Upper lobe of left lung (tissue), 6 donors: ENCODE measurements at regions not wholly inside any gene's neighbourhood (a gene's known extent, or its start where the extent isn't known, plus 50 kb on each side); places are given as distances from the start of the nearest gene placed in this dataset.

Experiments used
- ATAC-seq, 2 donors: fragments of 200-7000 bp; cut with Tn5 transposase; one replicate each; pipeline ENCODE4 v1.9.1; 2022; ENCODE audit warnings: mild to moderate bottlenecking in 2 of 2, moderate library complexity in 2 of 2; ENCODE audit not compliant: low FRiP score in 2 of 2
- DNase-seq, 2 donors: peaks; one replicate each; pipeline ENCODE4 v3.0.0-alpha.2; 2019 to 2020
- H3K27ac ChIP-seq, 4 donors: fragments of 200-600 bp; sonication (generic); one replicate each; pipeline ENCODE4 v1.5.1; 2016 to 2019
- H3K27me3 ChIP-seq, 4 donors: fragments of 200-600 bp; sonication (generic); one replicate each; pipeline ENCODE4 v1.5.1; 2017 to 2019
- H3K36me3 ChIP-seq, 4 donors: fragments of 200-600 bp; sonication (generic); one replicate each; pipeline ENCODE4 v1.5.1; 2016 to 2019
- H3K4me1 ChIP-seq, 4 donors: fragments of 200-600 bp; sonication (generic); one replicate each; pipeline ENCODE4 v1.5.1; 2018 to 2019
- H3K4me3 ChIP-seq, 4 donors: fragments of 200-600 bp; sonication (generic); one replicate each; pipeline ENCODE4 v1.5.1; 2017 to 2019; ENCODE audit warnings: mild to moderate bottlenecking in 2 of 4, moderate library complexity in 1 of 4
- H3K9me3 ChIP-seq, 4 donors: fragments of 200-600 bp; sonication (generic); one replicate each; pipeline ENCODE4 v1.5.1; 2018 to 2019
- EP300 ChIP-seq, 4 donors: sonication (generic); formaldehyde crosslinking; IDR thresholded peaks; one replicate each; pipeline ENCODE4 v1.5.1; 2017; ENCODE audit warnings: antibody characterized with exemption in 4 of 4, control low read depth in 2 of 4
- POLR2A ChIP-seq, 4 donors: fragments of 450-650 bp; IDR thresholded peaks; one replicate each; pipeline ENCODE4 v1.5.1; 2016 to 2017; ENCODE audit warnings: antibody characterized with exemption in 4 of 4, mild to moderate bottlenecking in 2 of 4
- POLR2AphosphoS5 ChIP-seq, 2 donors: sonication (generic); formaldehyde crosslinking; IDR thresholded peaks; one replicate each; pipeline ENCODE4 v1.5.1; 2017; ENCODE audit warnings: antibody characterized with exemption in 2 of 2
- WGBS, 2 donors: methylation state at CpG; one replicate each; pipeline ENCODE4 v1.1.5; 2017 to 2018; 5-methylcytosine and 5-hydroxymethylcytosine counted together
- TF ChIP-seq, protein P1 (sequence below), 6 experiments: fragments of 450-650 bp in 4 of 6; fragments of 200-600 bp in 2 of 6; sonication (generic) in 2 of 6; IDR thresholded peaks; one replicate each; pipeline ENCODE4 v1.5.1; 2016 to 2019; ENCODE audit warnings: antibody characterized with exemption in 6 of 6
- donor health status: DM: no; HTN: no; CAD: no; lungs with moderate emphysema.
- donor health status: DM: no; HTN: yes; CAD: no; lungs with severe emphysema.

GRCh38 chr6:164917211-164917610 is 392.2 kb downstream of the C6orf118 start:
- H3K36me3 ChIP-seq: no peaks in the 10 kb centered on the region

DNA sequence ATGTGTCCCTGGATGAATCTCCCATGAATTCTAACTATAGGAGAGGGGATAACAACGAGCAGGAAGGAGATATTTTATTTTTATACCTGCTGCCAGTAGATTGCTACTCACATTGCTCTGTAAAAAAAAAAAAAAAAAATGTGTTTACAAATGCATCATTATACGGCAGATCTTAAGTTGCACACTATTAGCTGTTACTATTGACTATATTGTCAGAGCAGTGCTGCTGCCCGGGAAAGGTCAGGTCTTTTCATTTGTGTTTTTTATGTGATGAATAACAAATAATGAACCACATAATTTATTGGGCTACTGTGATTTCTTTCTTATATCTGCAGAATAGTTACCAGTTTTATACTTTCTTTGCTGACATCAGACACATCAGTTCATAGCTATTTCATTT is 393.3 kb downstream of the C6orf118 start:
- H3K9me3 ChIP-seq: peaks cover 0 to 6% (median 2%) of the 10 kb centered on the region in 4 donors
- ATAC-seq (no peak), DNase-seq (no peak)
- H3K27me3 ChIP-seq: no peaks in the 10 kb centered on the region
- no peaks in the 10 kb centered on the region for H3K36me3 ChIP-seq
- H3K4me3 ChIP-seq: no peak overlapping the region
- H3K4me1 ChIP-seq: peaks cover 0 to 8% (median 5%) of the 10 kb centered on the region in 4 donors
- 65 to 79% methylated on average over 3 of the region's 3 CpGs for WGBS, 2 donors
- H3K27ac ChIP-seq: no peak overlapping the region
- TF ChIP-seq POLR2AphosphoS5 (IDR thresholded peaks at IDR 0.05) (no peak), EP300 (IDR thresholded peaks at IDR 0.05) (no peak), POLR2A (IDR thresholded peaks at IDR 0.05) (no peak)
- TF ChIP-seq, protein P1, sequence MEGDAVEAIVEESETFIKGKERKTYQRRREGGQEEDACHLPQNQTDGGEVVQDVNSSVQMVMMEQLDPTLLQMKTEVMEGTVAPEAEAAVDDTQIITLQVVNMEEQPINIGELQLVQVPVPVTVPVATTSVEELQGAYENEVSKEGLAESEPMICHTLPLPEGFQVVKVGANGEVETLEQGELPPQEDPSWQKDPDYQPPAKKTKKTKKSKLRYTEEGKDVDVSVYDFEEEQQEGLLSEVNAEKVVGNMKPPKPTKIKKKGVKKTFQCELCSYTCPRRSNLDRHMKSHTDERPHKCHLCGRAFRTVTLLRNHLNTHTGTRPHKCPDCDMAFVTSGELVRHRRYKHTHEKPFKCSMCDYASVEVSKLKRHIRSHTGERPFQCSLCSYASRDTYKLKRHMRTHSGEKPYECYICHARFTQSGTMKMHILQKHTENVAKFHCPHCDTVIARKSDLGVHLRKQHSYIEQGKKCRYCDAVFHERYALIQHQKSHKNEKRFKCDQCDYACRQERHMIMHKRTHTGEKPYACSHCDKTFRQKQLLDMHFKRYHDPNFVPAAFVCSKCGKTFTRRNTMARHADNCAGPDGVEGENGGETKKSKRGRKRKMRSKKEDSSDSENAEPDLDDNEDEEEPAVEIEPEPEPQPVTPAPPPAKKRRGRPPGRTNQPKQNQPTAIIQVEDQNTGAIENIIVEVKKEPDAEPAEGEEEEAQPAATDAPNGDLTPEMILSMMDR (IDR thresholded peaks at IDR 0.05): no peak

More at GRCh38 chr6:164917211-164917610, 392.2 kb downstream of the C6orf118 start:
- Histone ChIP-seq H3K4me3 (no peak overlapping the region), H3K27me3 (no peaks in the 10 kb centered on the region), H3K9me3 (peaks cover 0 to 6% (median 2%) of the 10 kb centered on the region in 4 donors), H3K27ac (no peak overlapping the region), H3K4me1 (peaks cover 0 to under 1% (median 0%) of the 10 kb centered on the region in 4 donors)
- TF ChIP-seq POLR2A (IDR thresholded peaks at IDR 0.05) (no peak), POLR2AphosphoS5 (IDR thresholded peaks at IDR 0.05) (no peak), EP300 (IDR thresholded peaks at IDR 0.05) (no peak)
- TF ChIP-seq, protein P1 (IDR thresholded peaks at IDR 0.05): no peak
- no peak for ATAC-seq
- DNase-seq: no peak
- WGBS, 2 donors: 69 to 91% methylated on average over 1 of the region's 1 CpG

DNA sequence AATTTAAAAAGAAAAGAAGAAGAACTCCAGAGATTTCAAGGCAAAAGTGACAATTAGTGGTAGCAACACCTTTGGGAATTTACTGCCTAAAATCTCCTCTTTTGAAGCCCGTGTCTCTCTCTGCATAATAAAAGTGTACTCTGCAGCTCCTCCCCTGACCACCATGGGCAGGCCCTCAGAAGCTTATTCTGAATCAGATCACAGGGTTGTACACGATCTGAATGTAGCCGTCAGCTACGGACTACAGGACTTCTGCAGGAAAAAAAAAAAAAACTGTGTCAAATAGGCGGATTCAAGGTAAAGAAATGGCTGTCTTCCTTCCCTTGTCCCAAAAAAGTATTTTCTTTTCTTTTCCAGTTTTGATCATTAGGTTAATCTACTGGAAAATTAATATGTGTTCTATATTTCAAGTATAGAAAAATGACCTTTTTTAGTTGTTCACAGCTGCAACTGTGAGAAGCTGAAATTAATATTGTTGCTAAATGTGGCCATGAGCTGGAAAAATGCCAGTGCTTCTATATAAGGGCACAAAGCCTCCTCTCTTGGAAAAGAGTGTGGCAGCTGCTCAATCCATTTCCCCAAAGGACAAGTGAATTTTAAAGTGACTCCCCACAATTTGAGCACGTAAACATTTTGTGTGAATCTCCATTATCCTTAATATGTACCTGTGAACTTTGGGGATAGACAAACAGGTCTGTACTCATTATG is 397.4 kb downstream of the C6orf118 start:
- ATAC-seq (no peak), DNase-seq (no peak)
- peak overlapping the region in 1 of 4 donors; percentile 25 for H3K4me3 ChIP-seq
- 45 to 58% methylated on average over 6 of the region's 6 CpGs for WGBS, 2 donors
- H3K27ac ChIP-seq: no peak overlapping the region
- H3K36me3 ChIP-seq: no peaks in the 10 kb centered on the region
- peaks cover 0 to 8% (median 5%) of the 10 kb centered on the region in 4 donors for H3K4me1 ChIP-seq
- peaks cover 0 to 5% (median 2%) of the 10 kb centered on the region in 4 donors for H3K9me3 ChIP-seq
- H3K27me3 ChIP-seq: no peaks in the 10 kb centered on the region
- no peak for TF ChIP-seq EP300 (IDR thresholded peaks at IDR 0.05)

DNA sequence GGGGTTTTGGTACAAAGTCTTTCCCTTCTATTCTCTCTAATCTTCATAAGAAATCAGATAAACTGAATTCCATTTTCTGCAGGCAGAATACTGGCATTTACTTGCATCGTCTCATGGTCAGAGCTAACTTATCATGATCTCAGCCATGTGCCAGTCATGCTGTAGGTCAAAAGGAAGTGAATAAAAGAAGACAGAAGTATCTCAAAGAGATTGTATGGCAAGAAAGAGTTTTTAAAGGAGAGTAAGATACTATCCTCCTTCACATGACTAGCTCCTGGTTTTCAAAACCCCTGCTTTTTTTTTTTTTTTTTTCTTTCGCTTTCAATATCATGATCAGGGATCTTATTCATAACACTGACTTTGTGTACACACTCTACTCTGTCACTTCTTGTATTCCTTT is 398.3 kb downstream of the C6orf118 start:
- 51 to 53% methylated on average over 2 of the region's 2 CpGs for WGBS, 2 donors

DNA sequence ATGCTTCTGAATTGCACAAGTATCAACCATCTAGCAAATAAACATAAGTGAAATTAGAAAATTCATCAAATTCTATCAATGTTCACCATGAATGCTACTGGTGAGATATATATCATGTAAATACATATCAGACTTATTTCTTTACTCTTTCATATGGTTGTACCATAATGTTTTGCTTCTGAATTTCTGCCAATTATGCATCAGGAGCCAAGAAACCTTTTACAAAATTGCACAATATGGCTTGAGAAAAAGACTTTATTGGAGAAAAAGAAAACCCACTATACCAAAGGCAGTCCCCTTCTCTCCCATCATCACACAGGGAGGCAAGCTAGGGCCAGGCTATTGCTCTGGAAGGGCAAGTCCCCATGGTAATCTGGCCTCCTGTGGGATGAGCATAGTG is 402.6 kb downstream of the C6orf118 start:
- H3K27me3 ChIP-seq: no peaks in the 10 kb centered on the region
- DNase-seq (no peak), ATAC-seq (no peak)
- TF ChIP-seq POLR2AphosphoS5 (IDR thresholded peaks at IDR 0.05) (no peak), EP300 (IDR thresholded peaks at IDR 0.05) (no peak), POLR2A (IDR thresholded peaks at IDR 0.05) (no peak)
- TF ChIP-seq, protein P1 (IDR thresholded peaks at IDR 0.05): no peak
- no peak overlapping the region for H3K27ac ChIP-seq
- no peak overlapping the region for H3K4me3 ChIP-seq
- H3K4me1 ChIP-seq: peaks cover 0 to 4% (median 3%) of the 10 kb centered on the region in 4 donors
- no peaks in the 10 kb centered on the region for H3K9me3 ChIP-seq
- no peaks in the 10 kb centered on the region for H3K36me3 ChIP-seq

More for the DNA sequence above, 398.3 kb downstream of the C6orf118 start:
- DNase-seq: no peak
- TF ChIP-seq, protein P1 (IDR thresholded peaks at IDR 0.05): no peak
- no peak for TF ChIP-seq POLR2AphosphoS5 (IDR thresholded peaks at IDR 0.05)
- TF ChIP-seq EP300 (IDR thresholded peaks at IDR 0.05): no peak
- TF ChIP-seq POLR2A (IDR thresholded peaks at IDR 0.05): no peak
- H3K27ac ChIP-seq: no peak overlapping the region
- H3K36me3 ChIP-seq: no peaks in the 10 kb centered on the region
- peak overlapping the region in 1 of 4 donors; percentile 25 for H3K4me3 ChIP-seq
- no peaks in the 10 kb centered on the region for H3K9me3 ChIP-seq
- no peaks in the 10 kb centered on the region for H3K27me3 ChIP-seq
- peaks cover 0 to 8% (median 5%) of the 10 kb centered on the region in 4 donors for H3K4me1 ChIP-seq
- ATAC-seq: no peak
